Breast epithelium (tissue), 3 donors: ENCODE measurements at regions not wholly inside any gene's neighbourhood (a gene's known extent, or its start where the extent isn't known, plus 50 kb on each side); places are given as distances from the start of the nearest gene placed in this dataset.

Experiments used
- CTCF ChIP-seq, 3 donors: fragments of 450-650 bp; IDR thresholded peaks; one replicate each; pipeline ENCODE4 v1.5.1; 2016 to 2017; ENCODE audit warnings: antibody characterized with exemption in 3 of 3, mild to moderate bottlenecking in 3 of 3, moderate library complexity in 3 of 3
- POLR2A ChIP-seq: fragments of 450-650 bp; IDR thresholded peaks from one replicate; pipeline ENCODE4 v1.6.1; 2016; ENCODE audit warnings: antibody characterized with exemption, mild to moderate bottlenecking, moderate library complexity
- POLR2AphosphoS5 ChIP-seq, 3 donors: sonication (generic); formaldehyde crosslinking; IDR thresholded peaks; one replicate each; pipeline ENCODE4 v1.6.1; 2017; ENCODE audit warnings: antibody characterized with exemption in 3 of 3

- TF ChIP-seq CTCF (IDR thresholded peaks at IDR 0.05) (no peak), POLR2A (no peak), POLR2AphosphoS5 (IDR thresholded peaks at IDR 0.05) (no peak)
Measured at GRCh38 chr6:14863902-14864850, 381.7 kb upstream of the JARID2 start.
